ENCODE measurements at regions not wholly inside any gene's neighbourhood (a gene's known extent, or its start where the extent isn't known, plus 50 kb on each side); places are given as distances from the start of the nearest gene placed in this dataset.

- TF ChIP-seq SPI1 (IDR thresholded peaks at IDR 0.05; ENCODE audit: low read depth, low read length) (no peak), POLR2AphosphoS5 (IDR thresholded peaks at IDR 0.05; ENCODE audit: low read depth, low read length) (no peak), POLR2A (IDR thresholded peaks at IDR 0.05; ENCODE audit: low read depth, low read length) (no peak)
These were observed 67.1 kb downstream of the CRYGS start for GRCh38 chr3:186477033-186477432.
